Activated CD8-positive, alpha-beta memory T cell treated with anti-CD3 and anti-CD28 coated beads, Interleukin-2, amount 50 U/mL, for 24 hours (primary cell): ENCODE measurements at regions not wholly inside any gene's neighbourhood (a gene's known extent, or its start where the extent isn't known, plus 50 kb on each side); places are given as distances from the start of the nearest gene placed in this dataset.
"Not testable (repeated sequence)": the region's sequence is repeated elsewhere in the genome, so short reads cannot be mapped to it uniquely, and the experiment has no call there.

Source experiments
- DNase-seq: peaks from one replicate; pipeline ENCODE4 v3.0.0-alpha.2; 2020; ENCODE audit errors: extremely low read depth

DNA sequence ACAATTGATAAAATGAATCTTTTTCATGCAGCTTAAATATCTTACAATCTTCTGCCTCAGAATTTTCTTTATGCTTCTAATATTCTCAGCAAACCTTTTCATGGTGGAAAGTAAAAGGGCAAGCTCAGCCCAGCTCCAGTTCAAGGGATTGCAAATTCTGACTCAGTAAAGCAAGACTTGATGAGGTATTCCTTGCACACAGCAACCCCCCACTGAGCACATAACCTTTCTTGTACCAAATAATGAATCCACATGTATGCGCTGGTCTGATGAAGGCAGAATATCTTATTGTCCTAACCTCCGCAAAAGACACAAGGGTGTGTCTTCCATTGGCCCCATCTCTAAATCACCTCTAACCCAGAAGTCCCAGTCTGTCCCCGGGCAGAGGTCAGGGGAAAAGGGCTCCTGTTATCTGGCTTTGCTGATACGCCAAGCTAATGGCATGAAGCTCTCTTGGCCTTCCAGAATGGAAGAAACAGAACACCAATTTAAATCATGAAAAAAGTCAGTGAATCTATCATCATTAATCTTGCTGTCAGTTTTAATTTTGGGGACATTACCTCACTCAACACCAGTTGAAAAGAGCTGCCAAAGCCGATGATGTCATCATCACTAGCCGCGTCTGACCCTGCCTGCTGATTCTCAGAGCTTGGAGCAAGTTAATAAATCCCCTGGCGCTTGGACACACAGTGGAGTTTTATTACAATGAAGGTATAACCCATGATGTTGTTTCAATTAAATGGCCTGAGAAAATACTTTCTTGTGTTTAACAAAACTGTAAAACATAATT is 592.5 kb upstream of the CLINT1 start:
- no peak for DNase-seq

DNA sequence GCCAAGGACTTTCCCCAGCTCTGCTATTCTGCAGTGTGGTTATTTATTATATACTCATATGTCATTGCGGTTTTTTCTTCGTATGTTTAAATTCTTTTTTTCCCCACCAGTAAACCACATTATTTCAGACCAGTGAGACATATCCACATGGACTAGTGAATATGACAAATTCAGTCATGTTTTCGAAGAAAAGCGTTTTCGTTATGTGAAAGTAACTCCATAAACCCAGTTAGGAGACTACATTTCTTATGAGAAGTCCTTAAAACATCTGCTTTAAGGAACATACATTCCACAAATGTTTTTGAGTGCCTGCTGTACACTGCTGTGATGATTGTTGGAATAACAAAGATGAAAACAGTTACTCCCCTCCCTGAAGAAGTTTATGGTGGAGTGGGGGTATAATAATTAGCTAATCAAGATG is 591.8 kb upstream of the CLINT1 start:
- DNase-seq, result no peak

DNA sequence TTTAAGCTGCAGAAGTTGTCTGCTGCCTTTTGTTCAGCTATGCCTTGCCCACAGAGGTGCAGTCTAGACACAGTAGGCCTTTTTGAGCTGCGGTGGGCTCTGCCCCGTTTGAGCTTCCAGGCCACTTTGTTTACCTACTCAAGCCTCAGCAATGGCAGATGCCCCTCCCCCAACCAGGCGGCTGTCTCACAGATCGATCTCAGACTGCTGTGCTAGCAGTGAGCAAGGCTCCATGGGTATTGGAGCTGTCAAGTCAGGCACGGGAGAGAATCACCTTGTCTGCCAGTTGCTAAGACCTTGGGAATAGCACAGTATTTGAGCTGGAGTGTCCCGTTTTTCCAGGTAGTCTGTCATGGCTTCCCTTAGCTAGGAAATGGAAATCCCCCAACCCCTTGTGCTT is 587.8 kb upstream of the CLINT1 start:
- not testable (repeated sequence) for DNase-seq

DNA sequence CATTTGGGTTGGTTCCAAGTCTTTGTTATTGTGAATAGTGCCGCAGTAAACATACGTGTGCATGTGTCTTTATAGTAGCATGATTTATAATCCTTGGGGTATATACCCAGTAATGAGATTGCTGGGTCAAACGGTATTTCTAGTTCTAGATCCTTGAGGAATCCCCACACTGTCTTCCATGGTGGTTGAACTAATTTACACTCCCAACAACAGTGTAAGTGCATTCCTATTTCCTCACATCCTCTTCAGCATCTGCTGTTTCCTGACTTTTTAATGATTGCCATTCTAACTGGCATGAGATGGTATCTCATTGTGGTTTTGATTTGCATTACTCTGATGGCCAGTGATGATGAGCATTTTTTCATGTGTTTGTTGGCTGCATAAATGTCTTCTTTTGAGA is 580.3 kb upstream of the CLINT1 start:
- DNase-seq, result not testable (repeated sequence)

DNA sequence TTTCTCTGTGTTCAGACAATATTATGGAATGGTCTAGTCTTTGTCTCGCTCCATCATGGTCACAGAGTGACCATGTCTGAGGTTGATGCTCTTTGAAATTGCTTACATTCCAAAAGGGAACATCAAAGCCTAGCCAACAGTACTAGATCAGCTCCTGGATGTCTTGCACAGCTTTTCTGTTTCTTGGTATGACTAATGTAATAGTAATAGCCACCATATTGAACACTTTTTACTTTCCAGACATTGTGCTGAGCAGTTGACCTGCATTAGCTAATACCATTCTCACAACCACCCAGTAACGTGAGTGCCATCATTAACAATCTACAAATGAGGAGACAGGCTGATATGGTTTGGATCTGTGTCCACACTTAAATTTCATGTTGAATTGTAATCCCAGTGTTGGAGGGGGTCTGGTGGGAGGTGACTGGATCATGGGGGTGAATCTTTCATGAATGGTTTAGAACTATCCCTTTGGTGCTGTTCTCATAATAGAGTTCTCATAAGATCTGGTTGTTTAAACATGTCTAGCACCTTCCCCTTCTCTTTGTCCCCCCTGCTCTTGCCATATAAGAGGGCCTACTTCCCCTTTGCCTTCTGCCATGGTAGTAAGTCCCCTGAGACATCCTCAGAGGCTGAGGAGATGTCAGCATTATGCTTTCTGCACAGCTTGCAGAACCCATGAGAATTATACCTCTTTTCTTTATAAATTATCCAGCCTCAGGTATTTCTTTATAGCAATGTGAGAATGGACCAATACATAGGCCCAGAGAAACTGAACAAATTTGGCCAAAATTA is 577.5 kb upstream of the CLINT1 start:
- no peak for DNase-seq

DNA sequence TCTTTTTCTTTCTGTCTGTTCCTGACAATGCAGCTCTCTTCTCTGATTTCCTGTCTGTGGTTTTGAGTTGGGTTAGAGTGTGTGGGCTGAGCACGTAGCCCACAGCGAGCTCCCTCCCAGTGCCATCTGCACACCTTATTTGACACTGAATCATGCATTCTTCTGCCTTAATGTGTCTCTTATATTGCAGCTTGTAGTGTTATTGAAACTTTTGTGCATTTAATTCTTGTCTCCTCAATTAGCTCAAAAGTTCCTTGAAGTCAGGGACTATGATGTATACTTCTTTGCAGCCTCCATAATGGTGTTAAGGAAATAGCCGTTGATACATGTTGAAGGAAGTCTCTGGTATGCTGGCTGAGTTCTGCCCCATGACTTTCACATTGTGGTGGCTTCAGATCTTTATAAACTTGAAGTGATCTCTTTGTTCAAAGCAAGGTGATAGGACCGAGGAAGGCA is 576.2 kb upstream of the CLINT1 start:
- DNase-seq, result no peak

DNA sequence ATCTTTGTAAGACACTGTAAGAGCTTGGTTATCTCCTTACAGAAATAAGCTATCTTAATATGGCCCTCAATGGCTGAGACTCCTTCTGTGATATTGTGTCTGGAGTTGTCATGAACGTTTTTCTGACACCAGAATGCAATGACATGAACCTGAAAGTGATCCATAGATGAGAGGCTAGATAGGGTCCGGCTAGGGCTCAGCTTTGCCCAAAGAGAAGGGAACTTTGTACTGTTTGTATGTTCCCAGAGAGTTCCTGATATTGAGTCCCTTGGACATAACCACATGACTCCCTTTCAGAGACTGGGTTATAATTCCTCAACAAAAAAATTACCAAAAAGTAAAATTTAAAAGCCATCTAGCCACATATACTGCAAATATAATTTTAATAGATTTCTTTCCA is 575.8 kb upstream of the CLINT1 start:
- DNase-seq, result no peak

DNA sequence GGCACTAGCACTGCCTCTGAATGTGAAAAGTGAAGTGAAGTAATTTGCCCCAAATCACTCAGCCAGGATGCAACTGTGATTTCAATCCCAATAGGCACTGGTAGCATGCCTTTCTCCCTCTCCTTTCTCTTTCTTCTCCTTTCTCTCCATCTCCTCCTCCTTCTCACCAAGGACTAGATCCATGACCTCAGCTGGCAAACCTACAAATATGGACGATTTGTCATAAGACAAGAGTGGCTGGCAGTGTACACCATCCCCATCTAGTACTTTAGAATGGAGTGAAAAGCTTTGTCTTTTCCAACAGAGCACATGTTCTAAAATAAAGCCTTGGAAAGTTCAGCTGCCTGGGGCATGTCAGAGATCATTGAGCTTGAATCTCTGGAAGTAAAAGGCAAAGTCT is 574.7 kb upstream of the CLINT1 start:
- no peak for DNase-seq

DNA sequence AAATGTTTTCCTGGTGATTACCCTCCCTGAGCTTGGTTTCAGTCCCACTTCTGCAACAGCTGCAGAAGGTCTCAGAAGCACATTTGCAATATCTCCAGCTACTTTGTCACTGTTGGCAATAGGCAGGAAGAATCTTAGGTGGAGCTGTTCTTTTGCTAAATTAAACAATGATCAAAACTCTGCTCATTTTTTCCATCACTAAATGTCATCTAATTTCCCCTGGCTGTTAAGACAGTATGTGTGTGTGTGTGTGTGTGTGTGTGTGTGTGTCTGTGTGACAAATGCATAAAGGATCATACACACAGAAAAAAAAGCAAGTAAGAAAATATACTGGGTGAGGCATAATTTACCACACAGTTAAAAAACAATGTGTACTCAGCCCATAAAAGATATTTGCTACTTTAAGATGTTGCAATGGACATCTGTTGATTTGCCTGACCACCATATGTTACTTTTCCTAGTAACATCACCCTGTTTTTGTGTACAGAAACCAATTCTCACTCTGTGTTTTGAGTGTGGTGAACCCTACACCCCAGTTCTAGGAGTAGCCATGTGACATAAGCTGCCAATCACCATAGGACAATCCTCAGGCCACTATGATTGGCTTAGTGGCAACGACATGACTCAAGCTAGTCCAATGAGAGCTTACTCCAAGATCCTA is 572.6 kb upstream of the CLINT1 start:
- no peak for DNase-seq

DNA sequence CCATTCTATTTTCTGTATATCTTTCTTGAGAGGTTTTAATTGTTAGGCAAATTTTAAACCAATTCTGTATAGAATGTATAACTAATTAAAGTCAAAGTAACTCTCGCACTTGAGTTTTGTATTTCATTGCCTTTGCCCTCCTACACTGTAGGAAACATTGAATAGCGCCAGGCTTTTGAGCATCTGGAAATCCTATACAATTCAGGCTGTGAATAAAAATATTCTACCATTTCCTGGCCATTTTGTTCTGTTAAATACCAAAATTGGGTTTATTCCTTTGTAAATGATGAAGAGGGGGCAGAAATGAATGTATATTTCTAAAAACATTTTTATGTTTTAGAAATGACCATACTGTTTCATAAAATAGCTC is 571.8 kb upstream of the CLINT1 start:
- no peak for DNase-seq

DNA sequence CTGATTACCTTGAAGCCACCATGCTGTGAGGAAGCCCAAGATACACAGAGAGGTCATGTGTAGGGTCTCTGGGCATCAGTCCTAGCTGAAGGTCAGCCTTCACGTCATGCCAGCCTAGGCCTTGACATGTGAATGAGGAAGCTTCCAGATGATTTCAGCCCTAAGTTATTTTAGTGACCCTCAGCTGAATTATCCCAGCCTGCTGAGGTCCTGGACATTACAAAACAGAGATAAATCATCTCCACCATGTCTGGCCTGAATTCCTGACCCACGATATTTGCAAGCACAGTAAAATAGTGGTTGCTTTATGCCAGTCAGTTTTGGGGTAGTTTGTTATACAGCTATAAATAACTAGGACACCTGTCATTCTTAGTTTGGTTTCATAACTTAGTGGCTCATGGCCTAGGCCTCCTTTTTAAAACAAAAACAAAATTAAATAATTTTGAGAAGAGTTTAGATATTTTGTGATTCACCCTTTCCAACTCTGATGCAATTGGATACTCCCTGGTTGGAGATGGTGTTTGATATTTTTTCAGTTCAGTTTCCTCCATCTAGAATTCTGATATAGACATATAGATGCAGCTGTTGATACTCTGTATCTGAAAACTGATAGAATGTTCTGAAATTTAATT is 571.3 kb upstream of the CLINT1 start:
- DNase-seq, result no peak

DNA sequence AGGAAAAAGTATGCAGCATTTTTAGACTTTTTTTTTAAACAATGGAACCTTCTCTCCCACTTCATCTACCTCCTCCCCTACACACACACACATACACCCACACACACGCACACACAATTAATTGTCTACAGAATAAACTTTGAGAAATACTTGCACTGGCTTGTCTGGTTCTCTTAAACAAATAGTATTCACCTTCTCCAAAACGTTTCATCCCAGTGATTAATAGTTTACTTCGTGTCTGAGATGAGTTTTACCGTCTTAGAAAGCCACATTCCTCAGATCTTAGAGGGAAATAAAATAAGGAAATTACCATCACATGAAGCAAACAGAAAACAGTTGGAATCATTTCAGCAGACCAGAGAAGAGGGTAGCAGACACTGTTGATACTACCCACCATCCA is 570.6 kb upstream of the CLINT1 start:
- no peak for DNase-seq

DNA sequence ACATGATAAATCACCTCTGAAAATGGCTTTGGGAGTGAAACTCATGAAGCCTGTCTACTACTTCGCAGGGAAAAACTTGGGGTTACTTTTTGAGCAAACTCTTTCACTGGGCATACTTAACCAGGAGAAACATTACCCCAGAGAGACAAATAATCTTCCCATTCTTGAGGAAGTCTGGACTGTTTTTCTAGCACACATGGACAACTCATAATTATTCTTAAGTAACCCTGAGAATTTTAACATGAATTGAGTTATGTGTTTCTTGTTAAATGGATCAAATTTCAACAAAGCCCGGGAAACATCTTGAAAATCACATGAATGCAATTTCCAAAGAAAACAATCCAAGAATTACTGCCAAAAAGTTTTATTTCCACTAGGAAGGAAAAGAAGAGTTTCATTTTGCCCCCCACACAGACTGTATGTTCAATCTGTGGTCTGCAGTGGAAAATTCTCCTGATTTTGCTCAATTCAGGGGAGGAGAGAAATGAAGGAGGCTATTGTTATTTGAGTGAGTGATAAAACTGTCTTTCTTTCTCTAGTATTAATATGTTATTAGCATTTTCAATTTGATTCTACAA is 564.8 kb upstream of the CLINT1 start:
- DNase-seq, result no peak

DNA sequence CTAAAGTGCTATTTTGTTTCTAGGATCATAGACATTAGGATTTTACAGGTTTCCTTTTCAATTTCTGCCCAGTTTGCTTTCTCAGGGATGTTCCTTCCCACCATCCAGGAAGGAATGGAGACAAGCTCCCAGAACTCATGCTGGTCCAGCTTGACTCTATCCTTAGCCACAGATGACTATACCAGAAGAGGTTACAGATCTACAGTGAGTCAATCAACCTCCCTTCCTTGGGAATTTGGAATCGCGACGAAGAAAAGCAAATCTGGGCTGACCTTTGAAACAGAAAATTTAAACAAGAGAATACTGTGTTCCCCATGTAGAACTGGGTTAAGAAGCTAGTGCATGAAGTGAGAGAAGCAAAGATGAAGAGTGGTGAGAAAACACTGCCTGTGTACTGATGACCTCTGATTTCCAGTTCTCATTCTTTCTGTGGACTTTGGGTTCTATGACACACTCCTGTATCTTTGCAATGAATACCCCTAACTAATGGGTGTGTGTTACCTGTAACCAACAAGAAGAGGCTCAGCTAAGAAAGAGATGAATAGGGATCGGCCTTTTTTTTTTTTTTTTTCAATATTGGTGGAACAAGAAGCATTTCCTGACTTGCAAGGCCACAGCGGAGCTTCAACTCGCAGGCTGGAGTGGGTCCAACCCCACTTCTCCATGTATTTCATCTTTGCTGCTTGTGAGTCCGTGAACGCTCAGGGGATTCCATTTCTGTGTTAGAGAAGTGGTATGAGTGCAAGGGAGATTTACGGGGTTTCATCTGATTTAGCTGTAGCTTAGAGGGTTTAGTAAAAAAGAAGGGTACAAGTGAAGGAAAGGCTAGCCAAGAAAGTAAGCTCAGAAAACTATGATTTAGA is 563.9 kb upstream of the CLINT1 start:
- DNase-seq, result no peak

DNA sequence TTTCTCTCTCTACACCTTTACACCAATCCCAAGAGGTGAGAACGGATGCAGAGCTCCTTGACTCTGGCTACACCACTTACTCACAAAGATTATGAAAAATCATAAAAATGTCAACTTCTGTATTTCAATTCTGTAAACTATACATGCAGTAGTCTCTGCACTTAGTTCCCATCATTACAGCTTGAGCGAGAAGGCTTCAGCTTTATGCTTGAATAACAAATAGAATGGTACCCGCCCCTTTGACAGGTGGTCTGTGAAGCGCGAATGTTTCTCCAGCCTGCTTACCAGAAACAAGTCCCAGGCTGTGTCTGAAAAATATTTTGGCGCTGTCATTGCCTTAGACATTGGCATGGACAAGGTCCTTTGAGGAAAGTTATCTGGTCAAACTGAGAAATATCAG is 562.4 kb upstream of the CLINT1 start:
- DNase-seq, result no peak

DNA sequence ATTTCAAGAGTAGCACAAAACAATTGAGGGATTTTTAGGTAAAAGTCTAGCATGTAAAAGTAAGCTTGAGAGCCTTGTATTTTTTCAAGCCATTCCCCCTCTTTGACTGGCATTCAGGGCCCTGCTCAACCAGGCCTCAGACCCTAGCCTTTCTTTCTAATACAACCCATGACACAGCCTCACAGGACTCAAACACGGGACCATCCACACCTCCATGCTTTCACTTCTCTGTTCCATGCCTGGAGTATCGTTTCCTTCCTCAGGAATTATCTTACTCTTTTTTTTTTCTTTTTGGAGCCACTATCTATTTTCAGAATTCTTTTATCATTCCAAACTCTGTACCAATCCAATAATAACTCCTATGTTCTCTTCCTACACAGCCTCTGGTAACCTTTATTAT is 560.2 kb upstream of the CLINT1 start:
- no peak for DNase-seq

DNA sequence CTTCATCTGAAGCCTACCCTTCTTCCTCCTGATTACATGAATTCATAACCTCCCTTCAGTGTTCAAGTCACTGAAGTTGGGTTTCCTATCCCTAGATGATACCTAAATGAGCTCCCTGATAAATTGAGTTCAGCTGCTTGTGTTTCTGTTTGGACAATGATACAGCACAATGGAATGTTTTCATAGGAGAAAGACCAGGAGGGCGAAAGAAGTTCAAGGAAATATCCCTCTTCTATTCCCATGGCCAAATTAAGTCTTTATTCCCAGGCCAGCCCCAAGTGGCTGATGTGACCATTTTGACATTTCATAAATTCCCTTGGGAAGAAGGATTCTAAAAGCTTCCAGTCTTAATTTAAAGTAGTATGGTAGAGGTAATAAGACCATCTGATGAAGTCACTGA is 555.8 kb upstream of the CLINT1 start:
- DNase-seq, result no peak

DNA sequence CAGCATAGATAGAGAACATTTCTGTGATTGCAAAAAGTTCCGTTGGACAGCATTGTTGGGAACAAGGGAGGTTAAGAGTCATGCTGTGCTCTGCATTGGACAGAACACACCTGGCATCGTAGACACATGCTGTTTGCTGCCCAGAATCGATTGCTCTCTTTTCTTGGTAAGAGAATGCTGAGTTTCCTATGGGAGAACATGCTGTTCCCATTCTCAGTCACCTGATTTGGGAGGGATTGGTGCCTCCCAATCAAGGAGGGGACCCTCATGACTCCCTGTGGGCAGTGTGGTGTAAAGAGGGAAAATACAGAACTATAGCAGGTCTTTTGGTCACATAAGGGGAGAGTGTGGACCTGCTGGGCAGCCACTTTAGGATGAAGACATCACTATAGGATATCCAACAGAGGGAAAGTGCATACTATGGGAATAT is 555.4 kb upstream of the CLINT1 start:
- DNase-seq, result no peak

DNA sequence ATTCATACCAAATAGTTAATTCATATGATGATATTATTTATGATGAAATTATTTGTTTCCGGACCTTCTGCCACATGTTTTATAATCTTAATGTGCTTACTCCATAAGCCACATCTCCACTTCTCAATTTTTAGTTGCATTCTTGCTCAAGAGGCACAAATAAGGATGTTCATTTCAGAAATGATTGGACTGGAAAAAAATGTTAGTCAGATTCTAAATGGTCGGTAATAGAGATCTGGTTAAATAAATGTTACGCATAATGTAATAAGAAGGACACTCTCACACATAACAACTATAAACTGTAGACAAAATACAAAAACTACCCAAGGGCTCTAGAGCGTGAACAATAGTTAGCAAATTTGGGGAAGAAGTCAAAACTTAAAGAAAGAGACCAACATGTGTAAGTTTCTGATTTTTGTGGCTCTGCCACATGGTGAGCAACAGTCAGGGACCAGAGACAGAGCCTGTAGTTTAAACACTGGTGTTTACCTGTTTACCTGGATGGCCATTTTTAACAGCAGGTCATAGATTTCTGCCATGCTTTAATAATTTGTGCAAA is 554.3 kb upstream of the CLINT1 start:
- no peak for DNase-seq

DNA sequence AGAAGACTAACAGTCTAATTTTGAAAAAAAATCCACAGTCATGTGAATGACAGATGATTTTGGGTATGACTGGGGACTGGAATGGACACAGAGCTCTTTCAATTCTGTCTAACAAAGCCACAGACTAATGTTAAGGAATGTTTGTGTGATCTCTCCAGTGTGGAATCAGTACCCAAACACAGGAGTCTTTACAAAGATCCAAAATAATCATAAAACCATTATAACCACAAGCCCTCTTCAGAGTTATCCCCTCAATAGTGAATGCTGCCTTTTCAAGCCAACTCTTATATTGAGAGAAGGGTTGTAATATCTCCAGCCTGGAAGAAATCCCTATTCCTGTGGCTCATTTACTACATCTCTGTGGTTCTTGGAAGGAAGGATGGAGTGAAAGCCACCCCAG is 552.0 kb upstream of the CLINT1 start:
- no peak for DNase-seq

DNA sequence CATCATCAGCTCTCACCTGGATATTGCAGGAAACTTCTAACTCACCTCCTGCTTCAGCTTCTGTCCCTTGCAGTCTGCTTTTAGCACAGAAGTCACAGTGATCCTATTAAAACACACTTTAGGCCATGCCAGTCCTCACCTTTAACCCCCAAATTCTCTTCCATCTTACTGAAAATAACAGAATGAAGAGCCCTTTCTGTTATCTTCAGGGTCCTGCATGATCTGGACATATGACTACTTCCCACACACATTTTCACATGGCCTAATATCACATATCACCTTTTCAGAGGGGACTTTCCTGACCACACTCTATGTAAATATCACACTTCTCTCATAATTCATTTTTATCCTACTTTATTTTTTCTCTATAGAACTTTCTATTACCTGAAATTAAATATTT is 550.6 kb upstream of the CLINT1 start:
- DNase-seq, result no peak
